Suprapubic skin (tissue), 4 donors: ENCODE measurements at regions not wholly inside any gene's neighbourhood (a gene's known extent, or its start where the extent isn't known, plus 50 kb on each side); places are given as distances from the start of the nearest gene placed in this dataset.

Source experiments
- DNase-seq, 2 donors: peaks; one replicate each; pipeline ENCODE4 v3.0.0-alpha.2; 2019; ENCODE audit warnings: low spot score in 2 of 2
- H3K27ac ChIP-seq: fragments of 200-600 bp; sonication (generic); one replicate; pipeline ENCODE4 v1.5.1; 2019
- H3K27me3 ChIP-seq: fragments of 200-600 bp; sonication (generic); one replicate; pipeline ENCODE4 v1.5.1; 2019
- H3K36me3 ChIP-seq: fragments of 200-600 bp; sonication (generic); one replicate; pipeline ENCODE4 v1.5.1; 2019
- H3K4me1 ChIP-seq: fragments of 200-600 bp; sonication (generic); one replicate; pipeline ENCODE4 v1.5.1; 2019
- H3K4me3 ChIP-seq: fragments of 200-600 bp; sonication (generic); one replicate; pipeline ENCODE4 v1.5.1; 2019; ENCODE audit warnings: mild to moderate bottlenecking
- H3K9me3 ChIP-seq: fragments of 200-600 bp; sonication (generic); one replicate; pipeline ENCODE4 v1.5.1; 2019
- EP300 ChIP-seq: sonication (generic); formaldehyde crosslinking; IDR thresholded peaks from one replicate; pipeline ENCODE4 v1.6.1; 2017; ENCODE audit warnings: antibody characterized with exemption
- POLR2A ChIP-seq, 2 donors: fragments of 450-650 bp; IDR thresholded peaks; one replicate each; pipeline ENCODE4 v1.6.1; 2017; ENCODE audit warnings: antibody characterized with exemption in 2 of 2, mild to moderate bottlenecking in 2 of 2, moderate library complexity in 2 of 2
- POLR2AphosphoS5 ChIP-seq, 3 donors: sonication (generic); formaldehyde crosslinking; IDR thresholded peaks; one replicate each; pipeline ENCODE4 v1.6.1; 2017; ENCODE audit warnings: antibody characterized with exemption in 3 of 3
- WGBS: methylation state at CpG from one replicate; pipeline ENCODE4 v1.1.5; 2018; 5-methylcytosine and 5-hydroxymethylcytosine counted together
- TF ChIP-seq, protein P1 (sequence below), 2 donors: fragments of 200-600 bp in 1 of 2; fragments of 450-650 bp in 1 of 2; sonication (generic) in 1 of 2; IDR thresholded peaks; one replicate each; pipeline ENCODE4 v1.5.1; 2016 to 2019; ENCODE audit warnings: antibody characterized with exemption in 2 of 2, mild to moderate bottlenecking in 1 of 2, moderate library complexity in 1 of 2

DNA sequence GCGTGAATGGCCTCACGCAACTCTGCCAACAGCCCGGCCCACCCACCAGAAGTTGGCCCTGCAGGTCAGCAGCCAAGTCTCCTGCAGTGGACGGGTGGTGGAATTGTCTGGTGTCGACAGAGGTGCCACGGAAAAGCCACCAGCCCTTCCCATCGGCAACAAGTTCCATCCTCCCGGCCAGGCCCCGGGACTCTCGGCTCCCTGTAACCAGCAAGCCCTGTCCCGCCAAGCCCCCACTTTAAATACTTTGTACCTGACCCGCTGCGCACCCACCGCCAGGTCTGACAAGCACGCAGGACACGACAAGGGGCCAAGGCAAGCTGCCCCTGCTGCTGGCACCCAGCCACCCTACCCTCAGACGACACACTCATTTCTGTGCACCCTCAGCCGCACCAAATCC, 100.8 kb downstream of the RBFOX3 start:
- Histone ChIP-seq H3K27me3 (peaks cover 46% of the 10 kb centered on the region), H3K9me3 (no peaks in the 10 kb centered on the region), H3K4me3 (no peak overlapping the region), H3K36me3 (no peaks in the 10 kb centered on the region), H3K4me1 (no peaks in the 10 kb centered on the region), H3K27ac (no peak overlapping the region)
- WGBS = 84% methylated on average over 18 of the region's 18 CpGs
- DNase-seq = no peak
- TF ChIP-seq, protein P1, sequence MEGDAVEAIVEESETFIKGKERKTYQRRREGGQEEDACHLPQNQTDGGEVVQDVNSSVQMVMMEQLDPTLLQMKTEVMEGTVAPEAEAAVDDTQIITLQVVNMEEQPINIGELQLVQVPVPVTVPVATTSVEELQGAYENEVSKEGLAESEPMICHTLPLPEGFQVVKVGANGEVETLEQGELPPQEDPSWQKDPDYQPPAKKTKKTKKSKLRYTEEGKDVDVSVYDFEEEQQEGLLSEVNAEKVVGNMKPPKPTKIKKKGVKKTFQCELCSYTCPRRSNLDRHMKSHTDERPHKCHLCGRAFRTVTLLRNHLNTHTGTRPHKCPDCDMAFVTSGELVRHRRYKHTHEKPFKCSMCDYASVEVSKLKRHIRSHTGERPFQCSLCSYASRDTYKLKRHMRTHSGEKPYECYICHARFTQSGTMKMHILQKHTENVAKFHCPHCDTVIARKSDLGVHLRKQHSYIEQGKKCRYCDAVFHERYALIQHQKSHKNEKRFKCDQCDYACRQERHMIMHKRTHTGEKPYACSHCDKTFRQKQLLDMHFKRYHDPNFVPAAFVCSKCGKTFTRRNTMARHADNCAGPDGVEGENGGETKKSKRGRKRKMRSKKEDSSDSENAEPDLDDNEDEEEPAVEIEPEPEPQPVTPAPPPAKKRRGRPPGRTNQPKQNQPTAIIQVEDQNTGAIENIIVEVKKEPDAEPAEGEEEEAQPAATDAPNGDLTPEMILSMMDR (IDR thresholded peaks at IDR 0.05) = no peak
- no peak for TF ChIP-seq POLR2A (IDR thresholded peaks at IDR 0.05)
- no peak for TF ChIP-seq POLR2AphosphoS5 (IDR thresholded peaks at IDR 0.05)
- TF ChIP-seq EP300 = no peak

- no peaks in the 10 kb centered on the region for H3K4me1 ChIP-seq
- H3K9me3 ChIP-seq = no peaks in the 10 kb centered on the region
- no peak overlapping the region for H3K27ac ChIP-seq
- no peak for DNase-seq
- no peaks in the 10 kb centered on the region for H3K36me3 ChIP-seq
- no peak overlapping the region for H3K4me3 ChIP-seq
- no peak for TF ChIP-seq POLR2A (IDR thresholded peaks at IDR 0.05)
- TF ChIP-seq POLR2AphosphoS5 (IDR thresholded peaks at IDR 0.05) = no peak
- TF ChIP-seq EP300 = no peak
- TF ChIP-seq, protein P1 (IDR thresholded peaks at IDR 0.05) = no peak
- 56% methylated on average over 4 of the region's 14 CpGs for WGBS
- H3K27me3 ChIP-seq = peaks cover 43% of the 10 kb centered on the region
Observed at GRCh38 chr17:79509490-79509889, 101.4 kb downstream of the RBFOX3 start.

DNA sequence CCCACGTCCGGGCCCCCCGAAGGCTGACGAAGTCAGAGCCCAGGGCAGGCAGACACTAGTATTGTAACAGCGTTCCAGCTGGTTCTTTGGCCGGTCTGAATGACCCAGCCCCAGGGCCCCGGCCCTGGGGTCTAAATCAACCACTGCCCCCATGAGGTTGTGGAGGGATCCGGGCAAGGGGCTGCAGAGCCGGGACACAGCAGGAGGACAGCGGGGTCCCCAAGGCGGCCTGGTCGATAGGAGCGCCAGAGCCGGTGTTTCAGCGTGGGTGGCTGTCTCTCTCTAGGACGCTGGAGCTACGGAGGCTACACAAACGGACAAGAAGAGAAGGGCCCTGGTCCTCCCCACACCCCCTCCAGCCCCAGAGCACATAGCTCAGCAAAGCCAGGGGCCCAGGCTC, 101.8 kb downstream of the RBFOX3 start:
- no peak for DNase-seq
- no peaks in the 10 kb centered on the region for H3K36me3 ChIP-seq
- no peaks in the 10 kb centered on the region for H3K4me1 ChIP-seq
- no peak overlapping the region for H3K4me3 ChIP-seq
- TF ChIP-seq EP300 (no peak), POLR2A (IDR thresholded peaks at IDR 0.05) (no peak), POLR2AphosphoS5 (IDR thresholded peaks at IDR 0.05) (no peak)
- TF ChIP-seq, protein P1 (IDR thresholded peaks at IDR 0.05) = no peak
- 71% methylated on average over 18 of the region's 18 CpGs for WGBS
- H3K27me3 ChIP-seq = peaks cover 40% of the 10 kb centered on the region
- H3K27ac ChIP-seq = no peak overlapping the region
- no peaks in the 10 kb centered on the region for H3K9me3 ChIP-seq

- no peaks in the 10 kb centered on the region for H3K36me3 ChIP-seq
- no peak for DNase-seq
- TF ChIP-seq EP300 (no peak), POLR2A (IDR thresholded peaks at IDR 0.05) (no peak), POLR2AphosphoS5 (IDR thresholded peaks at IDR 0.05) (no peak)
- TF ChIP-seq, protein P1 (IDR thresholded peaks at IDR 0.05) = no peak
- 48% methylated on average over 13 of the region's 22 CpGs for WGBS
- no peak overlapping the region for H3K4me3 ChIP-seq
- H3K4me1 ChIP-seq = no peaks in the 10 kb centered on the region
- peaks cover 41% of the 10 kb centered on the region for H3K27me3 ChIP-seq
- H3K9me3 ChIP-seq = no peaks in the 10 kb centered on the region
- no peak overlapping the region for H3K27ac ChIP-seq
Observed at GRCh38 chr17:79508291-79508716, 102.5 kb downstream of the RBFOX3 start.

DNA sequence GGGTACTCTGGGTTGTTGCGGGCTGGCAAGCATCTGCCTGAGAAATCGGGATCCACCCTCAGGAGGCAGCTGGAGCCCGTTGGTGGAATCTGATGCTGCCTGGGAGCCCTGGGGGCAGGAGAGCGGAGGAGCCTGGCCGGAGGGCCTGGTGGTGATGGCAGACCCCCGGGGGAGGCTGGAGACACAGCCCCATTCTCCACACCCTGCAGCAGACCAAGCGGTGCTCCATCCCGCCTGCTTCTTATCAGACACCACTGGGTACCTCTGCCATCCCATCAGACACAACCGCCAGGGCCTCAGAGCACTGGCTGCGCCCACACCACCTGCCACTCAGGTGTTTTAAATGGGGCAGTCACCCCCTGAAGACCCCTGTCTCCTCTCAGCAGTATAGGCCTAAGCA, 103.9 kb downstream of the RBFOX3 start:
- H3K9me3 ChIP-seq = no peaks in the 10 kb centered on the region
- H3K4me1 ChIP-seq = no peaks in the 10 kb centered on the region
- no peak for DNase-seq
- peaks cover 48% of the 10 kb centered on the region for H3K27me3 ChIP-seq
- 81% methylated on average over 3 of the region's 10 CpGs for WGBS
- no peaks in the 10 kb centered on the region for H3K36me3 ChIP-seq
- no peak overlapping the region for H3K27ac ChIP-seq
- TF ChIP-seq EP300 (no peak), POLR2A (IDR thresholded peaks at IDR 0.05) (no peak), POLR2AphosphoS5 (IDR thresholded peaks at IDR 0.05) (no peak)
- TF ChIP-seq, protein P1 (IDR thresholded peaks at IDR 0.05) = no peak
- H3K4me3 ChIP-seq = no peak overlapping the region
